Astrocyte (in vitro differentiated cells and primary cell): ENCODE measurements at regions not wholly inside any gene's neighbourhood (a gene's known extent, or its start where the extent isn't known, plus 50 kb on each side); places are given as distances from the start of the nearest gene placed in this dataset.

Experiments
- DNase-seq: peaks from one replicate; pipeline ENCODE4 v3.0.0-alpha.2; 2010; ENCODE audit warnings: low read depth
- FAIRE-seq: peaks from 2 replicates; lab custom pipeline; 2011; peaks lifted over from hg19 to GRCh38; lab: Jason Lieb, UNC
- H2AFZ ChIP-seq: 2 replicates; pipeline ENCODE4 v1.6.0; 2012; ENCODE audit warnings: low read depth, low read length, inconsistent platforms
- H3K27ac ChIP-seq: 2 replicates; pipeline ENCODE4 v1.5.1; 2011; ENCODE audit warnings: low read depth, low read length, inconsistent platforms
- H3K27me3 ChIP-seq: 2 replicates; pipeline ENCODE4 v1.6.0; 2011; ENCODE audit warnings: low read length, inconsistent platforms; ENCODE audit not compliant: insufficient read depth
- H3K36me3 ChIP-seq: 2 replicates; pipeline ENCODE4 v1.5.1; 2011; ENCODE audit warnings: low read length, inconsistent platforms; ENCODE audit not compliant: insufficient read depth
- H3K4me1 ChIP-seq: 2 replicates; pipeline ENCODE4 v1.5.1; 2011; ENCODE audit warnings: low read length, inconsistent platforms; ENCODE audit not compliant: insufficient read depth
- H3K4me2 ChIP-seq: 2 replicates; pipeline ENCODE4 v1.6.0; 2012; ENCODE audit warnings: low read length, inconsistent platforms
- H3K4me3 ChIP-seq: 2 replicates; pipeline ENCODE4 v1.5.1; 2011; ENCODE audit warnings: low read depth, mild to moderate bottlenecking, low read length, inconsistent platforms; ENCODE audit not compliant: insufficient read depth
- H3K79me2 ChIP-seq: 2 replicates; pipeline ENCODE4 v1.6.0; 2012; ENCODE audit warnings: mild to moderate bottlenecking, low read length, inconsistent platforms; ENCODE audit not compliant: insufficient read depth
- H3K9ac ChIP-seq: 2 replicates; pipeline ENCODE4 v1.6.0; 2012; ENCODE audit warnings: mild to moderate bottlenecking, low read length, inconsistent platforms
- H3K9me3 ChIP-seq: 2 replicates; pipeline ENCODE4 v1.5.1; 2012; ENCODE audit warnings: low read depth, mild to moderate bottlenecking, low read length, inconsistent platforms; ENCODE audit not compliant: insufficient read depth
- H4K20me1 ChIP-seq: 2 replicates; pipeline ENCODE4 v1.6.0; 2012; ENCODE audit warnings: low read length, inconsistent platforms; ENCODE audit not compliant: insufficient read depth
- H3K27ac Mint-ChIP-seq: one replicate; pipeline ENCODE4 v1.8.0; 2021; ENCODE audit warnings: mild to moderate bottlenecking, mixed read lengths; ENCODE audit not compliant: unreplicated experiment
- H3K27me3 Mint-ChIP-seq: one replicate; pipeline ENCODE4 v1.8.0; 2021; ENCODE audit warnings: low read depth, mixed read lengths; ENCODE audit not compliant: unreplicated experiment
- H3K36me3 Mint-ChIP-seq: one replicate; pipeline ENCODE4 v1.8.0; 2021; ENCODE audit warnings: low read depth, mixed read lengths; ENCODE audit not compliant: unreplicated experiment
- H3K4me1 Mint-ChIP-seq: one replicate; pipeline ENCODE4 v1.8.0; 2021; ENCODE audit warnings: low read depth, mixed read lengths; ENCODE audit not compliant: unreplicated experiment
- H3K4me3 Mint-ChIP-seq: one replicate; pipeline ENCODE4 v1.8.0; 2021; ENCODE audit warnings: mild to moderate bottlenecking, moderate library complexity, mixed read lengths; ENCODE audit not compliant: unreplicated experiment
- H3K9me3 Mint-ChIP-seq: one replicate; pipeline ENCODE4 v1.8.0; 2021; ENCODE audit warnings: mild to moderate bottlenecking, mixed read lengths; ENCODE audit not compliant: unreplicated experiment
- EZH2 ChIP-seq: IDR thresholded peaks from 2 replicates; pipeline ENCODE4 v1.6.1; 2012; ENCODE audit warnings: mild to moderate bottlenecking, low read length, inconsistent platforms; ENCODE audit not compliant: insufficient read depth
- TF ChIP-seq, protein P1 (sequence below): IDR thresholded peaks from 2 replicates; pipeline ENCODE4 v1.5.1; 2011; ENCODE audit warnings: low read depth, mild to moderate bottlenecking, inconsistent platforms, low read length, moderate library complexity; ENCODE audit not compliant: insufficient read depth

DNA sequence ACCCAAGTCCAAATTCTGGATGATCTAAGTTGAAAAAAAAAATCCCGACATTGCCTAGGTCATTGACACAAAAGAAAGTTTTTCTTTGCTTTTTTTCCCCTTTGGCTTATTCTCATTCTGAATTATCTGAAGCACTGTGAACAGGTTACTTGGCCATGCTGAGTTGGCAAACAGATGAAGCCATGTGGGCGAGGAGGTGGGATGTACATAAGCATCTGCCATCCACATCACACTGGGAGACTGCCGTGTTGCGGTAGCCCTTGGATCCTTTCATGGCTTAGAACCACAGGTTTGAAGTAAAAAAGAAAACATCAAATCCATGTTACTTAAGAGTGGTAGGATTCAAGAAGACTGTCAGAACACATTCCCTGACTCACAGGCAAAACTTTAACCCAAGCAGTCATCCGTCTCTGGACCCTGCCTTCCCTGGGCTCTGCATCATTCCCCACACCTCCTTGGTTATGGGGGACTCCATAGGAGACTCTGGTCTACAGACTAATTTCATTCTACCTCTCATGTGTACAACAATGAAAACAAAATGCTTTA lies 242.5 kb upstream of the SERP2 start:
- Histone ChIP-seq H3K4me3 (no peak overlapping the region), H3K9me3 (no peaks in the 10 kb centered on the region), H3K36me3 (no peaks in the 10 kb centered on the region), H3K4me2 (no peak overlapping the region), H3K4me1 (peaks cover 12% of the 10 kb centered on the region), H4K20me1 (no peaks in the 10 kb centered on the region), H3K27me3 (no peaks in the 10 kb centered on the region), H3K9ac (no peak overlapping the region), H2AFZ (no peak overlapping the region), H3K27ac (no peak overlapping the region), H3K79me2 (no peaks in the 10 kb centered on the region)
- FAIRE-seq (no peak), DNase-seq (no peak)
- Mint-ChIP-seq H3K27me3 (peaks cover 2% of the 10 kb centered on the region), H3K4me3 (no peak overlapping the region), H3K9me3 (no peaks in the 10 kb centered on the region), H3K27ac (no peak overlapping the region), H3K36me3 (no peaks in the 10 kb centered on the region), H3K4me1 (peaks cover 19% of the 10 kb centered on the region)
- TF ChIP-seq, protein P1, sequence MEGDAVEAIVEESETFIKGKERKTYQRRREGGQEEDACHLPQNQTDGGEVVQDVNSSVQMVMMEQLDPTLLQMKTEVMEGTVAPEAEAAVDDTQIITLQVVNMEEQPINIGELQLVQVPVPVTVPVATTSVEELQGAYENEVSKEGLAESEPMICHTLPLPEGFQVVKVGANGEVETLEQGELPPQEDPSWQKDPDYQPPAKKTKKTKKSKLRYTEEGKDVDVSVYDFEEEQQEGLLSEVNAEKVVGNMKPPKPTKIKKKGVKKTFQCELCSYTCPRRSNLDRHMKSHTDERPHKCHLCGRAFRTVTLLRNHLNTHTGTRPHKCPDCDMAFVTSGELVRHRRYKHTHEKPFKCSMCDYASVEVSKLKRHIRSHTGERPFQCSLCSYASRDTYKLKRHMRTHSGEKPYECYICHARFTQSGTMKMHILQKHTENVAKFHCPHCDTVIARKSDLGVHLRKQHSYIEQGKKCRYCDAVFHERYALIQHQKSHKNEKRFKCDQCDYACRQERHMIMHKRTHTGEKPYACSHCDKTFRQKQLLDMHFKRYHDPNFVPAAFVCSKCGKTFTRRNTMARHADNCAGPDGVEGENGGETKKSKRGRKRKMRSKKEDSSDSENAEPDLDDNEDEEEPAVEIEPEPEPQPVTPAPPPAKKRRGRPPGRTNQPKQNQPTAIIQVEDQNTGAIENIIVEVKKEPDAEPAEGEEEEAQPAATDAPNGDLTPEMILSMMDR, result no peak
- no peak for TF ChIP-seq EZH2

DNA sequence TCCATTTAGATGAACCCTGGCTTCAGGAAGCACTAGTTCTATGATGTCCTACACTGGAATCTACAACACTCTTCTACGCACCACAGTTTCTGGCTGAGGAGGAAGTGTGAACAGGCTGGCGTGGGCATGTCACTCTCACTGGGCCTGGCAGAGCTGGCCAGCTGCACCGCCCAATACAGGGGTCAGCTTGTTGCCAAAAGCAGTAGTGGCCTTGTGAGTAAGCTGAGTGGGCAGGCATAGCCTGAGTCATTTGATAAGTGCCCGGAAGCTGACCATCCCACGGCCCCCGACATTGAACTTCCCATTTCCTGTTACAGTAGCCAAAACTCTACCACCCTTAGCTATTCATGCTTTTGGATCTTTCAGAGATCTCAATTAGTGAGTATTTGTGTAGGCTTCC lies 240.9 kb upstream of the SERP2 start:
- H3K4me3 Mint-ChIP-seq, result no peak overlapping the region
- Histone ChIP-seq H2AFZ (peak overlapping the region; percentile 82), H3K36me3 (no peaks in the 10 kb centered on the region), H3K9ac (no peak overlapping the region), H3K9me3 (no peaks in the 10 kb centered on the region), H3K4me3 (no peak overlapping the region), H3K27me3 (no peaks in the 10 kb centered on the region), H4K20me1 (no peaks in the 10 kb centered on the region), H3K27ac (no peak overlapping the region), H3K4me2 (peak overlapping the region; percentile 63), H3K79me2 (no peaks in the 10 kb centered on the region), H3K4me1 (peaks cover 16% of the 10 kb centered on the region)
- H3K4me1 Mint-ChIP-seq, result peaks cover 27% of the 10 kb centered on the region
- no peaks in the 10 kb centered on the region for H3K9me3 Mint-ChIP-seq
- peaks cover 2% of the 10 kb centered on the region for H3K27me3 Mint-ChIP-seq
- no peak overlapping the region for H3K27ac Mint-ChIP-seq
- DNase-seq (peak; percentile 71), FAIRE-seq (no peak)
- no peaks in the 10 kb centered on the region for H3K36me3 Mint-ChIP-seq
- TF ChIP-seq, protein P1, result no peak
- no peak for TF ChIP-seq EZH2

DNA sequence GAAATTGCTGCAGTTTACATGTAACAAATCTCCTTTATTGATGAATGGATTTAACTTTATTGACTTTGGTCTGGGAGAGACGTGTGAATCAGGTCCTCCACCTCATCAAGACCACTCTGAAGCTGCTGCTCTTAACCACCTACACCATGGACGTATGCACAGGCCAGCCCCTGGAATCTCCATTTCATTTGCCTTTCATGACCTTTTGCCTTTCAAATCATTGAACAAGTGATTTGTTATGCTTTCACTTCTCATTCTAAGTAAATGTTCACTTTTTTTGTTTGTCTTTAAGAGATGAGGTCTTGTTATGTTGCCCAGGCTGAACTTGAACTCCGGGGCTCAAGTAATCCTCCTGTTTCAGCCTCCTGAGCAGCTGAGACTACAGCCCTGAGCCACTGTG lies 240.0 kb upstream of the SERP2 start:
- Histone ChIP-seq H4K20me1 (no peaks in the 10 kb centered on the region), H3K9me3 (no peaks in the 10 kb centered on the region), H3K4me1 (peaks cover 16% of the 10 kb centered on the region), H3K27me3 (no peaks in the 10 kb centered on the region), H3K27ac (no peak overlapping the region), H2AFZ (no peak overlapping the region), H3K9ac (no peak overlapping the region), H3K4me3 (no peak overlapping the region), H3K79me2 (no peaks in the 10 kb centered on the region), H3K36me3 (no peaks in the 10 kb centered on the region), H3K4me2 (no peak overlapping the region)
- peaks cover 27% of the 10 kb centered on the region for H3K4me1 Mint-ChIP-seq
- TF ChIP-seq, protein P1, result no peak
- TF ChIP-seq EZH2, result no peak
- no peaks in the 10 kb centered on the region for H3K27me3 Mint-ChIP-seq
- FAIRE-seq (no peak), DNase-seq (no peak)
- no peaks in the 10 kb centered on the region for H3K9me3 Mint-ChIP-seq
- H3K27ac Mint-ChIP-seq, result no peak overlapping the region
- H3K36me3 Mint-ChIP-seq, result no peaks in the 10 kb centered on the region
- H3K4me3 Mint-ChIP-seq, result no peak overlapping the region
